HG03442 (cell line): ENCODE measurements at regions not wholly inside any gene's neighbourhood (a gene's known extent, or its start where the extent isn't known, plus 50 kb on each side); places are given as distances from the start of the nearest gene placed in this dataset.

Experiments used
- ATAC-seq: cut with Tn5 transposase; IDR thresholded peaks from one replicate; pipeline ENCODE4 v1.9.1; 2021; ENCODE audit warnings: mild to moderate bottlenecking, moderate library complexity; ENCODE audit not compliant: unreplicated experiment

- ATAC-seq, result no peak
These were observed 57.9 kb upstream of the KCNE4 start for GRCh38 chr2:222993920-222994650.

- peak; percentile 54 for ATAC-seq
These were observed 53.5 kb upstream of the KCNE4 start for GRCh38 chr2:222998459-222998858.

- ATAC-seq, result no peak
These were observed 50.9 kb upstream of the KCNE4 start for GRCh38 chr2:223000872-223001796.

- ATAC-seq, result no peak
These were observed 50.2 kb upstream of the KCNE4 start for GRCh38 chr2:223001797-223002175.
